ENCODE measurements at regions not wholly inside any gene's neighbourhood (a gene's known extent, or its start where the extent isn't known, plus 50 kb on each side); places are given as distances from the start of the nearest gene placed in this dataset.

DNA sequence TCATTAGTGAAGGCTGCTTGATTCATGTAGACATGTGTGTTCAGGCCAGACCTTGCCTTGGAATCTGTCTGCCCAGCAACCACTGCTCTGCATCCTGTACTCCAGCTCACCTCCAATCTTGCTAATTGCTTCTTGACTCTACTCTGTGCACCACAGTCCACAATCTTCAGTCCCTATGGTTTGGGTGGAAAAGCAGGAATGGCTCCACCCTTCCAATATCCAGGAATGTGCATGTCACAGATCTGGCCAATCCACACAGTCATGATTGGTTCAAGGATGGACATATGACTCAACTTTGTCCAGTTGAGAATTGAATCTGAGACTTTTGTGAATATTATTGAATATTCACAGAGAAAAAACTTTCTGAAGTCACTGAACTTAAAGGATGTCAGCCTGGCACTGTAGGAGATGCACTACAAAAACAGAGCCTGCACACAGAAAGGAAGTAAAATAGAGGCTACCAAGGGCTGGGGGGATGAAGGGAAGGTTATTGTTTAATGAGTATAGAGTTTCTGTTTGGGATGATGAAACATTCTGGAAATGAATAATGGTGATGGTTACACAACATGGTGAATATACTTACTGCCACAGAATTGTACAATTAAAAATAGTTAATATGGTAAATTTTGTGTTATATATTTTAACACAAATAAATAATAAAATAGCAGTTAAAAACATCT lies 161.3 kb upstream of the USP38 start:
- H3K27me3 ChIP-seq (ENCODE audit: insufficient read depth, low read length, poor library complexity): peaks cover 3% of the 10 kb centered on the region
- H3K4me2 ChIP-seq (ENCODE audit: insufficient read depth, low read length): no peak overlapping the region
- TF ChIP-seq CTCF (IDR thresholded peaks at IDR 0.05; ENCODE audit: borderline replicate concordance, extremely low read depth, low read length, poor library complexity, severe bottlenecking) (no peak), EZH2 (IDR thresholded peaks at IDR 0.05; ENCODE audit: borderline replicate concordance, low read depth, low read length, severe bottlenecking) (no peak)
- no peaks in the 10 kb centered on the region for H3K36me3 ChIP-seq (ENCODE audit: insufficient read depth, low read length)
- no peak overlapping the region for H3K27ac ChIP-seq (ENCODE audit: low read length)
- DNase-seq (no peak), ATAC-seq (ENCODE audit: insufficient read depth, low read depth) (no peak)
- H2AFZ ChIP-seq (ENCODE audit: low read depth, low read length): no peak overlapping the region
- no peaks in the 10 kb centered on the region for H3K79me2 ChIP-seq (ENCODE audit: insufficient read depth, low read length)
- no peaks in the 10 kb centered on the region for H3K9me3 ChIP-seq (ENCODE audit: insufficient read depth, low read length, severe bottlenecking)
- no peak overlapping the region for H3K9ac ChIP-seq (ENCODE audit: low read depth, low read length)
- H3K4me3 ChIP-seq (ENCODE audit: low read depth in 1 of 2, low read length in 2 of 2): no peak overlapping the region
- no peaks in the 10 kb centered on the region for H3K4me1 ChIP-seq (ENCODE audit: insufficient read depth, low read length)
- H4K20me1 ChIP-seq (ENCODE audit: insufficient read depth, low read length): no peaks in the 10 kb centered on the region

DNA sequence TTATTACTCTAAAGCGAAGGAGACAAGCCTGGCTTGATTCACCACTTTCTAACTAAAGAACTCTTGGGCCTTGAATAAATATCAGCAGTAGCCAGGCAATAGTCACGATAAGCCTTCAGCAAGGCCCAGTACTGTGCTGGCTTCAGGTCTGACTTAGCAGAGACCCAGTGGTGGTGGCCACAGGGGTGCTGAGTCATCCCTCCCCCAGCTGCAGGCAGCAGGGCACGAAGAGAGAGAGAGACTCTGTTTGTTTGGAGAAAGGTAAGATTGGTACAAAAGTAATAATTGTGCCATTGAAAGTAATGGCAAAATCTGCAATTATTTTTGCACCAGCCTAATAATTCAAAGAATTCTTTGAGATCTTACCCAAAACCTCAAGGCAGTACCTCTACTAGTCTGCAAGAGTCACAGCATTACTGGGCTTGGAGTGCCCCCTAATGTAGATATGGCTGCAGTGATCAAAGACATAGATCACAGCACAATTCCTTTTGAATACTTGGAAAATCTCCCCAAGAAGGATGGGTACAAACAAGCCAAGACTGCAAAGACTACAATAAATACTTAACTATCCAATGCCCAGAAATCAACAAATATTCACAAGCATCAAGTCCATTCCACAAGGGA lies 159.5 kb upstream of the USP38 start:
- Histone ChIP-seq H2AFZ (ENCODE audit: low read depth, low read length) (no peak overlapping the region), H3K27ac (ENCODE audit: low read length) (no peak overlapping the region), H3K9ac (ENCODE audit: low read depth, low read length) (no peak overlapping the region), H3K4me2 (ENCODE audit: insufficient read depth, low read length) (no peak overlapping the region), H3K4me1 (ENCODE audit: insufficient read depth, low read length) (no peaks in the 10 kb centered on the region), H3K27me3 (ENCODE audit: insufficient read depth, low read length, poor library complexity) (peaks cover 3% of the 10 kb centered on the region), H3K4me3 (ENCODE audit: low read depth in 1 of 2, low read length in 2 of 2) (no peak overlapping the region), H3K9me3 (ENCODE audit: insufficient read depth, low read length, severe bottlenecking) (no peaks in the 10 kb centered on the region), H3K36me3 (ENCODE audit: insufficient read depth, low read length) (no peaks in the 10 kb centered on the region), H4K20me1 (ENCODE audit: insufficient read depth, low read length) (no peaks in the 10 kb centered on the region), H3K79me2 (ENCODE audit: insufficient read depth, low read length) (no peaks in the 10 kb centered on the region)
- ATAC-seq (ENCODE audit: insufficient read depth, low read depth): peak; percentile 48; the same call in 1 of the 3 replicates
- TF ChIP-seq EZH2 (IDR thresholded peaks at IDR 0.05; ENCODE audit: borderline replicate concordance, low read depth, low read length, severe bottlenecking) (no peak), CTCF (IDR thresholded peaks at IDR 0.05; ENCODE audit: borderline replicate concordance, extremely low read depth, low read length, poor library complexity, severe bottlenecking) (peak; percentile 50)
- no peak for DNase-seq

DNA sequence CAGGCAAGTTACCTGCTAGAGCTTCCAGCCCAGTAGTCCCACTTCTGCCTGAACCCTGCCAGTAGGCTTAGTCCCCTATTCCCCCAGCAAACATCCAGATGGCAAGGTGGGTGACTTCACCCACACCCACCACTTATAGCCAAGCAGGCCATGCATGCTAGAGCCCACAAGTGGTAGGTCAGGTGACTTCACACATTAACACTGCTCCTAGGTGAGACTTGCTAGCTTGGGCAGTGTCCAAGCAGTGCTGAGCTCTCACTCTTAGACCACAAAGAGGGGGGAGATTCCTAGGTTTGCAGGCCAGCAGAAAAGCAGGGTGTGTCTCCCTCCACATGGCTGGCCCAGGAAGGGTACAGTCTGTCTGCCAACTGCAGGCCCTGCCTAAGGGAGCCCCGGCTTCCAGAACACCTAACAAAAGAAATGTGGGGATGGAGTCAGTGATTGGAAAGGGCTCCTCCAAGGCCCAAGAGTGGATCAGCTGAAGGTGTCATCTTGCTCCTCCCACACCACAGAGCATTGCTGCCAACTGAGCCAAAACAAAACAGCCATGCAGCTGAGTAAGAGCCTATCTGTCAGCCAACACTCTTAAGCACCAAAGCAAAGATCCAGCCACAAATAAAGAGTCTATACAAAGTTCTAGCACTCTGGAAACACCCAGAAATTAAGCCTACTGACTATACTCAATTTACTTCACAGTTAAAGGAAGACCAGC lies 158.1 kb upstream of the USP38 start:
- no peak for DNase-seq
- no peak overlapping the region for H2AFZ ChIP-seq (ENCODE audit: low read depth, low read length)

More for the DNA sequence above, 158.1 kb upstream of the USP38 start:
- no peak overlapping the region for H3K4me3 ChIP-seq (ENCODE audit: low read depth in 1 of 2, low read length in 2 of 2)
- no peaks in the 10 kb centered on the region for H4K20me1 ChIP-seq (ENCODE audit: insufficient read depth, low read length)
- peaks cover 3% of the 10 kb centered on the region for H3K27me3 ChIP-seq (ENCODE audit: insufficient read depth, low read length, poor library complexity)
- H3K9ac ChIP-seq (ENCODE audit: low read depth, low read length): no peak overlapping the region
- no peaks in the 10 kb centered on the region for H3K79me2 ChIP-seq (ENCODE audit: insufficient read depth, low read length)
- no peak overlapping the region for H3K27ac ChIP-seq (ENCODE audit: low read length)
- no peaks in the 10 kb centered on the region for H3K9me3 ChIP-seq (ENCODE audit: insufficient read depth, low read length, severe bottlenecking)
- no peaks in the 10 kb centered on the region for H3K36me3 ChIP-seq (ENCODE audit: insufficient read depth, low read length)
- no peak for ATAC-seq (ENCODE audit: insufficient read depth, low read depth)
- H3K4me2 ChIP-seq (ENCODE audit: insufficient read depth, low read length): no peak overlapping the region
- no peaks in the 10 kb centered on the region for H3K4me1 ChIP-seq (ENCODE audit: insufficient read depth, low read length)
- TF ChIP-seq CTCF (IDR thresholded peaks at IDR 0.05; ENCODE audit: borderline replicate concordance, extremely low read depth, low read length, poor library complexity, severe bottlenecking) (no peak), EZH2 (IDR thresholded peaks at IDR 0.05; ENCODE audit: borderline replicate concordance, low read depth, low read length, severe bottlenecking) (no peak)
